ENCODE measurements at regions not wholly inside any gene's neighbourhood (a gene's known extent, or its start where the extent isn't known, plus 50 kb on each side); places are given as distances from the start of the nearest gene placed in this dataset.

DNA sequence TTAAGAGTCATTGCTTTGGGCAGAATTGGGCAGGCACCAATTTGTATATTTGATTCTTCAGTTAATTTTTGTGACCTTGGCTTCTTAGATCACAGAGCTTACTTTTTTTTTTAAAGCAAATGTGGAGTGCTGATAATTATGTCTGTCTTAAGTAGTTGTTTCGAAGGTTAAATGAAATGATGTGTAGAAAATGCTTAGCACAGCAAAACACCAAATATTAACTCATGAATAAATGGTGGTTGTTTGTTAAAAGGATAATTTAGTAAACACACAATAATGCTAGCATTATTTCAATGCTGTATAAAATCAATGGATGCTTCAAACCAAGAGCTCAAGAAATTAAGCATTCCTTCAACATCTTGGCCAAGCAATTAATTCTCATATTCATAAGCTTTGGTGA lies 143.4 kb downstream of the LPIN1 start:
- WGBS, 2 donors = 85 to 91% methylated on average over 1 of the region's 1 CpG
- Histone ChIP-seq H3K4me1 (ENCODE audit: control insufficient read depth in 5 of 5, insufficient read depth in 5 of 5, low read length in 5 of 5) (no peaks in the 10 kb centered on the region), H3K27ac (ENCODE audit: low read depth in 1 of 2, low read length in 1 of 2) (no peak overlapping the region), H3K9ac (ENCODE audit: insufficient read depth in 1 of 2, low read length in 2 of 2) (no peak overlapping the region), H3K9me3 (ENCODE audit: control insufficient read depth in 4 of 4, insufficient read depth in 3 of 4, low read length in 3 of 4) (peaks cover 0 to 6% (median 3%) of the 10 kb centered on the region in 4 donors), H3K4me3 (no peak overlapping the region), H3K36me3 (ENCODE audit: control insufficient read depth in 4 of 4, insufficient read depth in 4 of 4, low read length in 4 of 4) (no peaks in the 10 kb centered on the region), H3K27me3 (ENCODE audit: control insufficient read depth in 3 of 3, insufficient read depth in 3 of 3, low read length in 2 of 3) (no peaks in the 10 kb centered on the region)
- ATAC-seq (ENCODE audit: insufficient read depth, low FRiP score) (no peak), DNase-seq (no peak)
- TF ChIP-seq, protein P1, sequence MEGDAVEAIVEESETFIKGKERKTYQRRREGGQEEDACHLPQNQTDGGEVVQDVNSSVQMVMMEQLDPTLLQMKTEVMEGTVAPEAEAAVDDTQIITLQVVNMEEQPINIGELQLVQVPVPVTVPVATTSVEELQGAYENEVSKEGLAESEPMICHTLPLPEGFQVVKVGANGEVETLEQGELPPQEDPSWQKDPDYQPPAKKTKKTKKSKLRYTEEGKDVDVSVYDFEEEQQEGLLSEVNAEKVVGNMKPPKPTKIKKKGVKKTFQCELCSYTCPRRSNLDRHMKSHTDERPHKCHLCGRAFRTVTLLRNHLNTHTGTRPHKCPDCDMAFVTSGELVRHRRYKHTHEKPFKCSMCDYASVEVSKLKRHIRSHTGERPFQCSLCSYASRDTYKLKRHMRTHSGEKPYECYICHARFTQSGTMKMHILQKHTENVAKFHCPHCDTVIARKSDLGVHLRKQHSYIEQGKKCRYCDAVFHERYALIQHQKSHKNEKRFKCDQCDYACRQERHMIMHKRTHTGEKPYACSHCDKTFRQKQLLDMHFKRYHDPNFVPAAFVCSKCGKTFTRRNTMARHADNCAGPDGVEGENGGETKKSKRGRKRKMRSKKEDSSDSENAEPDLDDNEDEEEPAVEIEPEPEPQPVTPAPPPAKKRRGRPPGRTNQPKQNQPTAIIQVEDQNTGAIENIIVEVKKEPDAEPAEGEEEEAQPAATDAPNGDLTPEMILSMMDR (IDR thresholded peaks at IDR 0.05; ENCODE audit: control extremely low read depth, extremely low read depth) = no peak

DNA sequence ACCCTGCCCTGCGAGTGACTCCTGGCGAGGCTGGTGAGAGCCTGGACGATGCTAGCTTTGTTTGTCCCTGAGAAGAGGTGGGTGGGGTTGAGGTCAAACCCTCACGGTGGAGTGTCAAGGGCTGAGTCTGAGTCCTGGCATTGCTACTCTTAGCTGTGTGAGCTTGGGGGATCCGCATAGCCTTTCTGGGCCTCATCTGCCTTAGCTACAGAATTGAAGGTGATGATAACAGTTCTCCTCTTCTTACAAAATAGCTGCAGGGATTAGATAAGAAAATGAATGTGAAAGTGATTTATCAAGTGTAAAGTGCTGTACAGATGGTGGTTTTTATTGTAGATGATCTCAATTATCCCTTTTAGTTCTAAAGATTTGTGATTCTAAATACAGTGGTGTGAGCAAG lies 144.6 kb downstream of the LPIN1 start:
- no peak for DNase-seq
- no peak for ATAC-seq (ENCODE audit: insufficient read depth, low FRiP score)
- Histone ChIP-seq H3K4me3 (no peak overlapping the region), H3K36me3 (ENCODE audit: control insufficient read depth in 4 of 4, insufficient read depth in 4 of 4, low read length in 4 of 4) (no peaks in the 10 kb centered on the region), H3K4me1 (ENCODE audit: control insufficient read depth in 5 of 5, insufficient read depth in 5 of 5, low read length in 5 of 5) (no peaks in the 10 kb centered on the region), H3K9ac (ENCODE audit: insufficient read depth in 1 of 2, low read length in 2 of 2) (no peak overlapping the region), H3K27ac (ENCODE audit: low read depth in 1 of 2, low read length in 1 of 2) (no peak overlapping the region), H3K9me3 (ENCODE audit: control insufficient read depth in 4 of 4, insufficient read depth in 3 of 4, low read length in 3 of 4) (peaks cover 0 to 6% (median 3%) of the 10 kb centered on the region in 4 donors), H3K27me3 (ENCODE audit: control insufficient read depth in 3 of 3, insufficient read depth in 3 of 3, low read length in 2 of 3) (no peaks in the 10 kb centered on the region)
- WGBS, 2 donors = 69 to 77% methylated on average over 5 of the region's 5 CpGs
- TF ChIP-seq, protein P1 (IDR thresholded peaks at IDR 0.05; ENCODE audit: control extremely low read depth, extremely low read depth) = no peak

DNA sequence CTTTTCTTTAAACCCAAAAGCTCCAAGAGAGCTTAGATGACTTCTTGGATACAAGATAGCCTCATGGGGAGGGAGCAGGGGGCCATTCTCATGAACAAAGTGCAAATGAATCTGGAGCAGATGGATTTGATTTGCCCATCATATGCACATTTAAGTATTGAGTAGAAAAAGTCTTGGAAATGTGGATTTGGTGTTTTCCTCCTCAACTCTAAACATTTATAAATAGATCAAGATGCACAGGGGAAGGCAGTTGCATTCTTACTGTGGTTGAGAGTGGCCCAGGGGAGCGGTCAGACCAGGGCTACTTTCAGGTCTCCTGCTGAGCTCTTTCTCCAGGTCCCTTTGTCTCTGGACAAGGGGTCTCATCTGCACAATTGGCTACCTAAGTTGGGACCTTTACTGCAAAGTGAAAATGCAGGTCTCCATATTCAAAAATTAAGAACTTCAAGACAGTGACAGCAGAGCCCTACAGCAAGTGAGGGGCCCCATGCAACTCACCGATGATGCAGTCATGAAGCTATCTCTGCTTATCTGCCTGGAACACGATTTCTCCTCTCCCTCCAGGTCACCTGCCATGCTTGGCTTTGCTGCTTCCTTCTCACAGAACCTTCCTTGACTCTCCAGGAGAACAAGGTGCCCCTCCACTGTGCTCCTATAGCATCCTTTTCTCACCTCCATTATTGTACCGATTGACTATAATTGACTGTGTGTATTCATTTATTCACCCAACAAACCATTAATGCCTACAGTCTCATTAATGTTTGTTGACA lies 145.4 kb downstream of the LPIN1 start:
- Histone ChIP-seq H3K27me3 (ENCODE audit: control insufficient read depth in 3 of 3, insufficient read depth in 3 of 3, low read length in 2 of 3) (no peaks in the 10 kb centered on the region), H3K36me3 (ENCODE audit: control insufficient read depth in 4 of 4, insufficient read depth in 4 of 4, low read length in 4 of 4) (no peaks in the 10 kb centered on the region), H3K4me3 (no peak overlapping the region), H3K4me1 (ENCODE audit: control insufficient read depth in 5 of 5, insufficient read depth in 5 of 5, low read length in 5 of 5) (no peaks in the 10 kb centered on the region), H3K9me3 (ENCODE audit: control insufficient read depth in 4 of 4, insufficient read depth in 3 of 4, low read length in 3 of 4) (peaks cover 0 to 6% (median 3%) of the 10 kb centered on the region in 4 donors), H3K27ac (ENCODE audit: low read depth in 1 of 2, low read length in 1 of 2) (no peak overlapping the region), H3K9ac (ENCODE audit: insufficient read depth in 1 of 2, low read length in 2 of 2) (no peak overlapping the region)
- 92 to 96% methylated on average over 4 of the region's 4 CpGs for WGBS, 2 donors
- TF ChIP-seq, protein P1 (IDR thresholded peaks at IDR 0.05; ENCODE audit: control extremely low read depth, extremely low read depth) = no peak
- DNase-seq (no peak), ATAC-seq (ENCODE audit: insufficient read depth, low FRiP score) (no peak)

Data from lung (tissue), 11 donors.